Esophagus squamous epithelium (tissue), 4 donors: ENCODE measurements at regions not wholly inside any gene's neighbourhood (a gene's known extent, or its start where the extent isn't known, plus 50 kb on each side); places are given as distances from the start of the nearest gene placed in this dataset.

ENCODE experiments used
- POLR2A ChIP-seq, 4 donors: fragments of 450-650 bp; IDR thresholded peaks; one replicate each; pipeline ENCODE4 v1.6.1; 2017; ENCODE audit warnings: antibody characterized with exemption in 4 of 4, mild to moderate bottlenecking in 4 of 4, moderate library complexity in 3 of 4
- TF ChIP-seq, protein P1 (sequence below), 6 experiments: fragments of 450-650 bp in 4 of 6; fragments of 200-600 bp in 2 of 6; sonication (generic) in 2 of 6; IDR thresholded peaks; one replicate each; pipeline ENCODE4 v1.5.1; 2016 to 2019; ENCODE audit warnings: antibody characterized with exemption in 6 of 6, mild to moderate bottlenecking in 4 of 6, moderate library complexity in 4 of 6

DNA sequence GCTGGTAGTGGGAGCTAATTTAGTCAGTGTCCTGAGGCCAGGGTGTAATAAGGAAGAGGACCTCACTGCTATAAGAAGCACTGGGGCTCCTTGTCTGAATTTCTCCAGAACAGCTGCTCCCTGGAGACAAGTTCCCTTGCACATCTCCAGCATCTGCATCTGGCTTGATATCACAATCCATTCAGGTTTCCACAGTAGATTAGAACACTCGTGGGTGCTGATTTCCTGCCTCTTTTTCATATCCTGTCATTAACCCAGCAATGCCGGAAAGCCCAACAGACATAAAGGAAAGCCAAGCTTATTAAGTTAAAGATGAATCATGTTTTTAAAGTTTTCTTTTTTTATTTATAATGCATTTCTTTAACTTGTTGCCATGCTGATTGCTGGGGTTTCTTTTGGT lies 232.3 kb upstream of the WWC1 start:
- TF ChIP-seq POLR2A (IDR thresholded peaks at IDR 0.05): no peak
- TF ChIP-seq, protein P1, sequence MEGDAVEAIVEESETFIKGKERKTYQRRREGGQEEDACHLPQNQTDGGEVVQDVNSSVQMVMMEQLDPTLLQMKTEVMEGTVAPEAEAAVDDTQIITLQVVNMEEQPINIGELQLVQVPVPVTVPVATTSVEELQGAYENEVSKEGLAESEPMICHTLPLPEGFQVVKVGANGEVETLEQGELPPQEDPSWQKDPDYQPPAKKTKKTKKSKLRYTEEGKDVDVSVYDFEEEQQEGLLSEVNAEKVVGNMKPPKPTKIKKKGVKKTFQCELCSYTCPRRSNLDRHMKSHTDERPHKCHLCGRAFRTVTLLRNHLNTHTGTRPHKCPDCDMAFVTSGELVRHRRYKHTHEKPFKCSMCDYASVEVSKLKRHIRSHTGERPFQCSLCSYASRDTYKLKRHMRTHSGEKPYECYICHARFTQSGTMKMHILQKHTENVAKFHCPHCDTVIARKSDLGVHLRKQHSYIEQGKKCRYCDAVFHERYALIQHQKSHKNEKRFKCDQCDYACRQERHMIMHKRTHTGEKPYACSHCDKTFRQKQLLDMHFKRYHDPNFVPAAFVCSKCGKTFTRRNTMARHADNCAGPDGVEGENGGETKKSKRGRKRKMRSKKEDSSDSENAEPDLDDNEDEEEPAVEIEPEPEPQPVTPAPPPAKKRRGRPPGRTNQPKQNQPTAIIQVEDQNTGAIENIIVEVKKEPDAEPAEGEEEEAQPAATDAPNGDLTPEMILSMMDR (IDR thresholded peaks at IDR 0.05): no peak
